Activated T-cell treated with anti-CD3 and anti-CD28 coated beads for 48 hours (primary cell): ENCODE measurements at regions not wholly inside any gene's neighbourhood (a gene's known extent, or its start where the extent isn't known, plus 50 kb on each side); places are given as distances from the start of the nearest gene placed in this dataset.
"Not testable (repeated sequence)": the region's sequence is repeated elsewhere in the genome, so short reads cannot be mapped to it uniquely, and the experiment has no call there.

Experiments used
- DNase-seq: peaks from one replicate; pipeline ENCODE4 v3.0.0-alpha.2; 2020; ENCODE audit warnings: low read depth

DNA sequence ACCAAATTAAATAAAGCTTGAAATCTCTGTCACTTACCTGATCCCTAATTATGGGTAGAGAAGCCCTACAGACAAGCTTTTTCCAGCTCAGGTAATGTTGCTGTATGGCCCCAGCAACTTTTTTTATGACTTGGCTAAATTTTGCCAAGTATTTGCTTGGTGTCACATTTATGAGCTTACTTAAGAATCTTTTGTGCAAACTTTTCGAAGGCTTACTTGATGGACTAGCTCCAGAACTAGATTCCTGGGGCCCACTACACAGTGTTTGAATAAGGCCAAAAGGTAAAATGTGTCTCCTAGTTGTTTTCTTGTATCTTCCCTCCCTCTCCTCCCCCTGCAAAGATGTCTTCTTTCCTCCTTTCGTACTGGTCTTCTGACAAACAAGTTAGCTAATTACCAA, 257.9 kb downstream of the OSR1 start:
- no peak for DNase-seq

DNA sequence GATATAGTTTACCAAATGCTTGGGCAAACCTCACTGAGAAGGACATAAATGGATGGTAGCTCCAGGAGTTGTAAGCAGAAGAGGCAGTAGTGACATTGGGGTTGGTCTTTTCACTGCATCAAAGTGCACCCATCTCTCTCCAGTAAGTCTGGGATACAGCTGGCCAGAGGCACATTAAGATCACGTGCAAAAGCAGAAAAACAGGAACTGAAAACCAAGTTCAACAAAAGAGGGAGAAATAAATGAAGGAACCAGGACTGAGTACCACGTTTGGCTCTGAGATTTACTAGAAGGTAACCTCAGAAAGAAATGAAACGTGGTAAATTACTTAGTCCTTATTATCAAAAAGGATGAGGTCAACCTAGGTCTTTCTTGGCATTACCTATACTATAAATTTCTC, 259.2 kb downstream of the OSR1 start:
- DNase-seq, result no peak

- no peak for DNase-seq
These were observed 259.8 kb downstream of the OSR1 start for GRCh38 chr2:19098467-19099160.

DNA sequence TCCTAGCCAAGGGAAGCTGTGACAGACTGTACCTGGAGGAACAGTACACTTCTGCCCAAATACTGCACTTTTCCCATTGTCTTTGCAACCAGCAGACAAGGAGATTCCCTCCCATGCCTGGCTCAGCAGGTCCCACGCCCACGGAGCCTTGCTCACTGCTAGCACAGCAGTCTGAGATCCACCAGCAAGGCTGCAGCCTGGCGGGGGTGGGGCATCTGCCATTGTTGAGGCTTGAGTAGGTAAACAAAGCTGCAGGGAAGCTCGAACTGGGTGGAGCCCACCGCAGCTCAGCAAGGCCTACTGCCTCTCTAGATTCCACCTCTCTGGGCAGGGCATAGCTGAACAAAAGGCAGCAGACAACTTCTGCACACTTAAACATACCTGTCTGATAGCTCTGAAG, 268.9 kb downstream of the OSR1 start:
- not testable (repeated sequence) for DNase-seq

DNA sequence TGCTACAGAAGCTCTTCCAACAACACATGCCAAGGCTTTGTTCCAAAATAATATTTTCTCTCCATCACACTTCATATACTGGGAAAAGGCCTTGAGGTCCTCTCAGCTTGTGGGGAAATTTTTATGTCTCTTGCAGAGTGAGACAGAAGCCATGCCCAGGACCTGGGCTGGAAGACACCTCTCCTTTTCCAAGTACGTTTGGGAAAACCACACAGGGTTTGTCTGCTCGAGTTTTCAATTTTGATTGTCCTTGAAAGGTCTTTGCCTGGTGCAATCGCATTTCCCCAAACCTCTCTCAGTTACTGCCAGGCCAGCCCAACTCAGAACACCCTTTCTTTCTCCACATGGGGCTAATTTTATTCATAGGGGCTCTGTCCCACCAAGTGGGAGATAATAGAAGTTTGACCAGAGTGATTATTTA, 272.2 kb downstream of the OSR1 start:
- no peak for DNase-seq

GRCh38 chr2:19078709-19079108, 279.7 kb downstream of the OSR1 start:
- DNase-seq, result no peak

DNA sequence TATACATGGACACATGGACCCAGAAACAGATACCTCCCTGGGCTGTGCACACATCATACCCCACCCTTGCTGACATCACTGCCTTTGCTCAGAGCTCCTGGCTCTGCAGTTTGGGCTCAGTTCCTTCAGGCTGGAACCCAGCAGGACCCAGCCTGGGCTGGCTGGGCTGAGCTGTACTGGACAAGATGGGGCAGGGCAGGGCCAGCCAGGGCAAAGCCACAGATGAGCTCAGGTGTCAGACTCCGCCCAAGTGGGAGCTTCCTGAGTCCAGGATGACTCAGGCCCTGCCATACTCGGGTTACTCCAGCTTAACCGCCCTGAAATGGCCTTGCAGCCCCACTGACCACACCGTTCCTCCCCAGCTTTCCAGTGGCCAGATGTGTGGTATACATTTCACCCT, 284.9 kb downstream of the OSR1 start:
- DNase-seq, result no peak

GRCh38 chr2:19072161-19072560, 286.3 kb downstream of the OSR1 start:
- no peak for DNase-seq

- DNase-seq, result no peak
These were observed 287.5 kb downstream of the OSR1 start for GRCh38 chr2:19070886-19071285.

- DNase-seq, result no peak
These were observed 290.2 kb downstream of the OSR1 start for GRCh38 chr2:19068206-19068605.

- no peak for DNase-seq
These were observed 296.1 kb downstream of the OSR1 start for GRCh38 chr2:19062370-19062769.

GRCh38 chr2:19059076-19059475, 299.3 kb downstream of the OSR1 start:
- no peak for DNase-seq

DNA sequence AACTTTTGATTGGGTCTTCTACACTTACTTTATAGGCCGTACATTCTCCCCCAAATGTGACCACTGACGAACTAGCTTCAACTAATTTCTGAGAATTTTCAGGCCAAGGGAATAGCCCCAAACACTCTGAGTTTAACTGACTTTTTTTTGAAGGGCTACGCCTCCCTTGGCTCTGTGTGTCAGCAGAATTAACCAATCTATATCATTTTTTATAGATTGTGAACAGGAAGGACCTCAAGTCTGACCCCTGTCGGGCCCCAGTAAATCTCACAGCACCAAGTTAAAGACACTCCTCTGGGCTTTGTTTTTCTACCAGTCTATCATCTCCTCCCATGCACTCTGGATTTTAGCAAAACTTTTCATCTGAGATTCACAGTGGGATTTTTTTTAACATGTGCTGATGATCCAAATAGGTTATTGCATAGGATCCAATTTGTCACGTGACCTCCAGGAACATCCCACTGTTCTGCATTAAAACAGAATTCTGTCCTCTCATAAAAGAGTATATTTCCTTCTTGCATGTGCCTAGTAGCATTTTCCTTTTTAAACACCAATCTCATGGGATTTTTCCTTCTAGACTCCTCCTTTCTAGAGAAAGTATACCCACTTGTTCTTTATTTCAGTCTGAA, 307.1 kb downstream of the OSR1 start:
- no peak for DNase-seq

- DNase-seq, result no peak
These were observed 308.1 kb downstream of the OSR1 start for GRCh38 chr2:19050354-19050753.

DNA sequence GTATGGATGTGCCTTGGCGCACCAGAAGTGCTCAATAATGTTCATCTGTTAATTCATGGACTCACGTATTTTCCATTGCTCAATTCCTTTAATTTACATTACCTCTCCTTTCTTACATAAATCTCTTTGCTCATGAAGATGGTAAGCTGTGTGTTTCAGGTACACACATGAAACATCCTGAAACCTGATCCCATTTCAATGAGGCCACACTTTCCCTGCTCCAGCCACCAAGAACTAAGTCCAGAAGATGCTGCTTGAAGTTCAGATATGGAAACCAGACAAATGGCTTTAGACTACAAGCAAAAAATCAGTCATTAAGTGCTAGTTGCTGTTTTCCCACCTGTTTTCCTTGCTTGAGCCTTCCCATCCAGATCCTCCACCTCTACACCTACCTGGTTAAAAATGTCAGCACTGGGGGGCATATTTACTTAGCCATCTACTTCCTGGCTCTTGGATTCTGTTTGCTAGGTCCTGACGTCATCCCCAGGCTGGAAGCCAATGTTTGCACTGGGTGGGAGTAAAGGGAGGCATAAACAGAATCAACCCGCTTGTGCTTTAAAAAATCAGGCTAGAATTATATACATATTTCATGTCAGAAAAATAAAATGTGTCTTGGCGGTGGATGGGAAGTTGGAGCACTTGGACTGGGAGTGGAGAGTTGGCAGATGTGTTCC, 309.7 kb downstream of the OSR1 start:
- DNase-seq, result no peak

GRCh38 chr2:19046986-19047780, 311.2 kb downstream of the OSR1 start:
- no peak for DNase-seq

- no peak for DNase-seq
These were observed 313.3 kb downstream of the OSR1 start for GRCh38 chr2:19045151-19045550.

GRCh38 chr2:19043893-19044292, 314.5 kb downstream of the OSR1 start:
- DNase-seq, result no peak

DNA sequence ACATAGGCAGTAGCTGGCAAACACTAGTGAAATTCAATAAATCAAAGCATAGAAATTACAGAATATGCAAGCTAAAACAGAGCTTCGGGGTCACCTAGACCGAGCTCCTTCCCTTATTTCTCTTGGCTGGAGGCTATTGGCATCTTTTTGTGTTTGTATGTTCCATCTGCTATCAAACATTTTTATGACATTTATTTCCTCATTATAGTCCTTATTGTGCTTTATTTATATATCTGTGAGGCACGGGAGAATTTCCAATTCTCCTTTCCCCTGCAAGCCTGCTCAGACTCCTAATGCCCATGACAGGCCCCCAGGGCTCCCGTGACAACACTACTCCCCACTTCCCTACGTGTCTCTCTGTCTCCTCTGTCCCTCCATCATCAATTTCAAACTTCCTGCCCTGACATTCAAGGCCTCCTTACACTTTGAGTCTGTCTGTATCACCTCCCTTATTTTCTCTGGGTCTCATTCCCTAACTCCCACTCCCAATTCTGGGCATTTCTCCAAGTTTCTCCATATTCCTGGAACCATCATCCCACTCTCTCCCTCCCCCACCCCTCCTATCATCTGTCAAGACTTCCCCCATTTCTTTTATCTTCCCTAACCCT, 316.9 kb downstream of the OSR1 start:
- no peak for DNase-seq

DNA sequence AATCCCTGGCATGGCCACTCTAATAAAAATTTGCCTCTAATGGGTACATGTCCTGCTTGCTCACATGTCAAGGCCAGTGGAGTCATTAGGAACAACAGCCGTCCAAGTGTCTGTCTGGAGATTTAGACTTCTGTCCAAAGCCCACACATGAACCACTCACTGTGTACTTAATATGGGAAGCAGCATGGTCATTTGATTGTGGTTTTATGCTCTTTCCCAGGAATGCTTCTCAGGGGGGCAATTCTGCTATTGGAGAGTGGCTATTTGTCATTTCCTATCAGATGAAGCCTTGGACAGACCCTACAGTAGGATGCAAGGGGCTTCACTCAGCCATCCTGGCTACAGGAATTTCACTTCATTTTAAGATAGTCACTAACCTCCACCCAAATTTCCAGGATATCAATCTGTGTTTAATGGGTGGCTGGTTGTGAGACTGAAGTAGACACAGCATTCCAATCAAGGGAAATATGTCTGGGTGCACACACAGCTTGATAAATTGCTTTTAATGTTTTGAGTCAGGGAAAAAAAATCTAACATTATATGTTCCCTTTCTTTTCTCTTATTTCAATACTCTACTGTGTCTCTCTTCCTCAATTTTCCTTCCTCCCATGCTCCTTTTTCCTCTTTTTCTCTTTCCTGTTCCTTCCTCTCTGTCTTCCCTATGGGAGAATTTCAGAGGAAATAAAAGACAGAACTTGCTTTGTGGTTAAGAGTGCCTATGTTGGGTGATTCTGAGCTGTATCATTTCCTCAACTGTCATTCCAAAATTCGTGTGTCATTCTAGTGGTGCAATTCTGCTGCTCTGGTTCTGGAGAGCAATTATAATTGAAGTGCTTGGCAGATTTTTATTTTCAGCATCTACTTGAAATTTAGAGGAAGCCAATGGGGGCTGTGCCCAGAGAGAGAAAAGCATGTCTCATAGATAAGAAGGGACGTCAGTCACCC, 320.1 kb downstream of the OSR1 start:
- no peak for DNase-seq

GRCh38 chr2:19036091-19036490, 322.3 kb downstream of the OSR1 start:
- no peak for DNase-seq
